Panc1 (cell line): ENCODE measurements at regions not wholly inside any gene's neighbourhood (a gene's known extent, or its start where the extent isn't known, plus 50 kb on each side); places are given as distances from the start of the nearest gene placed in this dataset.

Experiments
- ATAC-seq: fragments of 200-7000 bp; cut with Tn5 transposase; 2 replicates; pipeline ENCODE4 v1.9.1; 2020; ENCODE audit warnings: mild to moderate bottlenecking, moderate library complexity
- BruUV-seq: library from RNA; stranded (reverse); fragments of 400-500 nt; replicated peaks from 2 replicates; lab custom pipeline; 2021; lab: Mats Ljungman, UMichigan
- CTCF ChIA-PET: fragments of 300-600 bp; sonication (Branson Sonifier 250); formaldehyde crosslinking; loops from one replicate; lab custom pipeline; 2022; ENCODE audit warnings: antibody characterized with exemption; lab: Charles Lee
- POLR2A ChIA-PET: fragments of 300-600 bp; sonication (Branson Sonifier 250); formaldehyde crosslinking; loops from one replicate; lab custom pipeline; 2022; ENCODE audit warnings: antibody characterized with exemption; lab: Charles Lee
- DNase-seq: peaks from one replicate; pipeline ENCODE4 v3.0.0-alpha.2; 2010; ENCODE audit warnings: low read depth, low spot score
- H3K27ac ChIP-seq: 2 replicates; pipeline ENCODE4 v1.5.1; 2011; ENCODE audit warnings: mild to moderate bottlenecking, low read length, inconsistent platforms
- H3K27me3 ChIP-seq: fragments of 200-500 bp; sonication (Bioruptor generic); 2 replicates; pipeline ENCODE4 v1.6.0; 2014; ENCODE audit warnings: low read length, inconsistent platforms; ENCODE audit not compliant: control insufficient read depth, insufficient read depth
- H3K36me3 ChIP-seq: fragments of 200-500 bp; sonication (Bioruptor generic); 2 replicates; pipeline ENCODE4 v1.5.1; 2014; ENCODE audit warnings: inconsistent platforms, mild to moderate bottlenecking, low read length, moderate library complexity; ENCODE audit not compliant: control insufficient read depth, insufficient read depth
- H3K4me1 ChIP-seq: 2 replicates; pipeline ENCODE4 v1.5.1; 2011; ENCODE audit warnings: inconsistent platforms, mild to moderate bottlenecking, low read length, moderate library complexity; ENCODE audit not compliant: control insufficient read depth, insufficient read depth
- H3K4me3 ChIP-seq, 2 experiments: 2 replicates each; pipeline ENCODE4 v1.5.1; 2011 to 2012; ENCODE audit warnings: low read depth in 2 of 2, low read length in 2 of 2, mild to moderate bottlenecking in 2 of 2, inconsistent platforms in 1 of 2, moderate library complexity in 1 of 2
- H3K9me3 ChIP-seq: fragments of 200-500 bp; sonication (Bioruptor generic); 2 replicates; pipeline ENCODE4 v1.5.1; 2014; ENCODE audit warnings: low read depth, mild to moderate bottlenecking, inconsistent platforms, low read length, moderate library complexity; ENCODE audit not compliant: control insufficient read depth, insufficient read depth
- POLR2AphosphoS5 ChIP-seq: IDR thresholded peaks from 2 replicates; pipeline ENCODE4 v1.6.1; 2012; ENCODE audit warnings: mild to moderate bottlenecking, low read depth, low read length, moderate library complexity
- SIN3A ChIP-seq: IDR thresholded peaks from 2 replicates; pipeline ENCODE4 v1.6.1; 2012; ENCODE audit warnings: low read depth, mild to moderate bottlenecking, low read length, moderate library complexity, borderline replicate concordance; ENCODE audit not compliant: insufficient read depth
- TCF7L2 ChIP-seq: IDR thresholded peaks from 2 replicates; pipeline ENCODE4 v1.6.1; 2011; ENCODE audit warnings: mild to moderate bottlenecking, low read depth, low read length, inconsistent platforms
- in situ Hi-C: cut with HindIII; loops from 2 replicates; pipeline ENCODE4 v1.10.0; 2016; ENCODE audit warnings: low sequenced_read_pairs, low pct_unique_long_range_greater_than_20kb
- intact Hi-C: fragments of 100-400 bp; cut with micrococcal nuclease; formaldehyde crosslinking; loops from one replicate; pipeline ENCODE4 v1.10.0; 2022; ENCODE audit not compliant: unreplicated experiment
- TF ChIP-seq, protein P1 (sequence below), 2 experiments: IDR thresholded peaks; 2 replicates each; pipeline ENCODE4 v1.6.1; 2011 to 2012; ENCODE audit warnings: low read depth in 2 of 2, control low read depth in 1 of 2, low read length in 1 of 2, mild to moderate bottlenecking in 1 of 2, moderate library complexity in 1 of 2; ENCODE audit not compliant: insufficient read depth in 1 of 2
- TF ChIP-seq, protein P2 (sequence below): fragments of 450-650 bp; IDR thresholded peaks from 2 replicates; pipeline ENCODE4 v1.5.1; 2017; ENCODE audit warnings: mild to moderate bottlenecking

DNA sequence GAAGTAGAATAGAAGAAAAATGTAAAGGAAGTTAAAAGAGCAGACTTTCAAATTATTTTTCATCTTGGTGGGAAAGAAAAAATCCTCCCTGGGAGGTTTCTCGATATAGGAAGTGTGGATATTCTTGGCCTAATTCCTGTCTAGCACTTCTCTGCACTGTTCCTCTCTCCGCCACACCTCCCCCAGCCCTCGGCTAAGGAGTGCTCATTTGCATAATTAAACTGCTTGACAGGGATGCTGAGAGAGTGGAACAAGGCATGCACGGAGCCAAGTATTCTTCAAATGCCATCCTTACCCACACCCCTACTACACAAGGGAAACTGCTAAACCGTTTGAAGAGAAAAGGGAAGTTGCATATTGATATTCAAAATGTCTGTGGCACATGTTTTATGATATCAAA lies 511.0 kb upstream of the HTR2A start:
- Histone ChIP-seq H3K27ac (no peak overlapping the region), H3K36me3 (no peaks in the 10 kb centered on the region), H3K4me3 (no peak overlapping the region), H3K27me3 (no peaks in the 10 kb centered on the region), H3K4me1 (no peaks in the 10 kb centered on the region), H3K9me3 (no peaks in the 10 kb centered on the region)
- CTCF ChIA-PET: no interaction called here
- ATAC-seq: no peak
- TF ChIP-seq TCF7L2 (no peak), POLR2AphosphoS5 (no peak), SIN3A (no peak)
- TF ChIP-seq, protein P1, sequence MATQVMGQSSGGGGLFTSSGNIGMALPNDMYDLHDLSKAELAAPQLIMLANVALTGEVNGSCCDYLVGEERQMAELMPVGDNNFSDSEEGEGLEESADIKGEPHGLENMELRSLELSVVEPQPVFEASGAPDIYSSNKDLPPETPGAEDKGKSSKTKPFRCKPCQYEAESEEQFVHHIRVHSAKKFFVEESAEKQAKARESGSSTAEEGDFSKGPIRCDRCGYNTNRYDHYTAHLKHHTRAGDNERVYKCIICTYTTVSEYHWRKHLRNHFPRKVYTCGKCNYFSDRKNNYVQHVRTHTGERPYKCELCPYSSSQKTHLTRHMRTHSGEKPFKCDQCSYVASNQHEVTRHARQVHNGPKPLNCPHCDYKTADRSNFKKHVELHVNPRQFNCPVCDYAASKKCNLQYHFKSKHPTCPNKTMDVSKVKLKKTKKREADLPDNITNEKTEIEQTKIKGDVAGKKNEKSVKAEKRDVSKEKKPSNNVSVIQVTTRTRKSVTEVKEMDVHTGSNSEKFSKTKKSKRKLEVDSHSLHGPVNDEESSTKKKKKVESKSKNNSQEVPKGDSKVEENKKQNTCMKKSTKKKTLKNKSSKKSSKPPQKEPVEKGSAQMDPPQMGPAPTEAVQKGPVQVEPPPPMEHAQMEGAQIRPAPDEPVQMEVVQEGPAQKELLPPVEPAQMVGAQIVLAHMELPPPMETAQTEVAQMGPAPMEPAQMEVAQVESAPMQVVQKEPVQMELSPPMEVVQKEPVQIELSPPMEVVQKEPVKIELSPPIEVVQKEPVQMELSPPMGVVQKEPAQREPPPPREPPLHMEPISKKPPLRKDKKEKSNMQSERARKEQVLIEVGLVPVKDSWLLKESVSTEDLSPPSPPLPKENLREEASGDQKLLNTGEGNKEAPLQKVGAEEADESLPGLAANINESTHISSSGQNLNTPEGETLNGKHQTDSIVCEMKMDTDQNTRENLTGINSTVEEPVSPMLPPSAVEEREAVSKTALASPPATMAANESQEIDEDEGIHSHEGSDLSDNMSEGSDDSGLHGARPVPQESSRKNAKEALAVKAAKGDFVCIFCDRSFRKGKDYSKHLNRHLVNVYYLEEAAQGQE (IDR thresholded peaks at IDR 0.05; ENCODE audit: insufficient read depth in 1 of 2, low read depth in 2 of 2, low read length in 1 of 2): no peak
- TF ChIP-seq, protein P2, sequence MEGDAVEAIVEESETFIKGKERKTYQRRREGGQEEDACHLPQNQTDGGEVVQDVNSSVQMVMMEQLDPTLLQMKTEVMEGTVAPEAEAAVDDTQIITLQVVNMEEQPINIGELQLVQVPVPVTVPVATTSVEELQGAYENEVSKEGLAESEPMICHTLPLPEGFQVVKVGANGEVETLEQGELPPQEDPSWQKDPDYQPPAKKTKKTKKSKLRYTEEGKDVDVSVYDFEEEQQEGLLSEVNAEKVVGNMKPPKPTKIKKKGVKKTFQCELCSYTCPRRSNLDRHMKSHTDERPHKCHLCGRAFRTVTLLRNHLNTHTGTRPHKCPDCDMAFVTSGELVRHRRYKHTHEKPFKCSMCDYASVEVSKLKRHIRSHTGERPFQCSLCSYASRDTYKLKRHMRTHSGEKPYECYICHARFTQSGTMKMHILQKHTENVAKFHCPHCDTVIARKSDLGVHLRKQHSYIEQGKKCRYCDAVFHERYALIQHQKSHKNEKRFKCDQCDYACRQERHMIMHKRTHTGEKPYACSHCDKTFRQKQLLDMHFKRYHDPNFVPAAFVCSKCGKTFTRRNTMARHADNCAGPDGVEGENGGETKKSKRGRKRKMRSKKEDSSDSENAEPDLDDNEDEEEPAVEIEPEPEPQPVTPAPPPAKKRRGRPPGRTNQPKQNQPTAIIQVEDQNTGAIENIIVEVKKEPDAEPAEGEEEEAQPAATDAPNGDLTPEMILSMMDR: no peak
- intact Hi-C loops (no loop called here), in situ Hi-C loops (no loop called here)
- BruUV-seq: no TSS peak
- POLR2A ChIA-PET: no interaction called here
- DNase-seq: no peak

DNA sequence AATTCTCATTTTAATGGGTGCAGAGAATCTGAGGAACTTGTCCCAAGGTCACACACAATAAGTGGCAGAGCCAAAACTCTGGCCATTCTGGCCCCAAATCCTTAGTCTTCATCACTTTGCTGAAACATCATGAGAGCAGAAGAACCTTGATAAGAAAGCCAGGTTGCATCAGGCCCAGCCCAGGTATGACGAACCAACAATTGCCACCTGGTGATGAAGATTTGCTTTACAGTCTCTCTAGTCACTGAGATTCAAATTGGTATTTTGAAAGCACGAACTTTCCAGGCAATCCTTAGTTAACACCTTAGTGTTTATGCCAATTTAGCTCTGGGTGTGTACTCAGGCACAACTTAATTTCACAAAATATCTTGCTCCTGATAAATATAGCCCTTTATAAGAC lies 502.7 kb upstream of the HTR2A start:
- Histone ChIP-seq H3K4me3 (no peak overlapping the region), H3K27me3 (no peaks in the 10 kb centered on the region), H3K36me3 (no peaks in the 10 kb centered on the region), H3K4me1 (no peaks in the 10 kb centered on the region), H3K27ac (no peak overlapping the region), H3K9me3 (no peaks in the 10 kb centered on the region)
- BruUV-seq: no TSS peak
- POLR2A ChIA-PET: no interaction called here
- no peak for ATAC-seq
- CTCF ChIA-PET: no interaction called here
- DNase-seq: no peak
- intact Hi-C loops (no loop called here), in situ Hi-C loops (no loop called here)
- TF ChIP-seq TCF7L2: no peak
- TF ChIP-seq, protein P1 (IDR thresholded peaks at IDR 0.05; ENCODE audit: insufficient read depth in 1 of 2, low read depth in 2 of 2, low read length in 1 of 2): no peak
- TF ChIP-seq, protein P2: no peak
- no peak for TF ChIP-seq POLR2AphosphoS5
- no peak for TF ChIP-seq SIN3A
